ENCODE measurements at regions not wholly inside any gene's neighbourhood (a gene's known extent, or its start where the extent isn't known, plus 50 kb on each side); places are given as distances from the start of the nearest gene placed in this dataset.

DNA sequence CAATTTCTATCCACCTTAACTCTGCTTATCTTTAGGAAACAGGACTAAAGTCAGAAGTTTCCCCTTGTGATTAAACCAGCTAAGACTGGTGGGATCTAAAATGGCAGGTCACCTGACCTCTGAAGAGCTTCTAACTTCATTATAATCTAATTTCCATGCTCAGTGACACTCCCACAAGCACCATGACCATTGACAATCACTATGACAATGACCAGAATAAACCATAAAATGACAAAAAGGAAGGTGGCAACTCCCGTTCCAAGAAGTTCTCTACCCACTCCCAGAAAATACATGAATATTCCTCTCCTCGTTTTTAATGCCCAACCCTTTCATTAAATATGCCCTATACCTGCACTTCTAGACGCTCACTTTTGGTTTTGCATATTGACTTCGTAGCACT, 471.2 kb upstream of the CCDC54 start:
- ATAC-seq: no peak
- Histone ChIP-seq H2AFZ (no peak overlapping the region), H4K20me1 (replicated peaks; ENCODE audit: insufficient read depth) (no peaks in the 10 kb centered on the region), H3K36me3 (ENCODE audit: insufficient read depth) (peaks cover 6% of the 10 kb centered on the region; the same call in 1 of the 2 replicates), H3F3A (replicated peaks; ENCODE audit: low read depth) (no peaks in the 10 kb centered on the region), H3K27ac (ENCODE audit: low read depth) (no peak overlapping the region), H3K4me3 (no peak overlapping the region), H3K79me2 (replicated peaks; ENCODE audit: insufficient read depth) (peaks cover 4% of the 10 kb centered on the region; the same call in 1 of the 2 replicates), H3K9me2 (ENCODE audit: insufficient read depth) (peaks cover 14% of the 10 kb centered on the region; the same call in 1 of the 2 replicates), H3K4me2 (no peak overlapping the region), H3K27me3 (ENCODE audit: insufficient read depth) (no peaks in the 10 kb centered on the region), H3K4me1 (ENCODE audit: insufficient read depth) (no peaks in the 10 kb centered on the region)
- H3K9me3 Mint-ChIP-seq: peaks cover 33% of the 10 kb centered on the region
- no peak overlapping the region for H3K27ac Mint-ChIP-seq
- H3K4me3 Mint-ChIP-seq: no peak overlapping the region
- peaks cover 46% of the 10 kb centered on the region for H3K36me3 Mint-ChIP-seq (ENCODE audit: low read depth)
- peaks cover 5% of the 10 kb centered on the region for H3K27me3 Mint-ChIP-seq (ENCODE audit: insufficient read depth, low read depth, poor library complexity)
- no peak for TF ChIP-seq CREB1 (CRISPR knock-in tag; IDR thresholded peaks at IDR 0.05; ENCODE audit: low read depth)
- TF ChIP-seq, protein P1, sequence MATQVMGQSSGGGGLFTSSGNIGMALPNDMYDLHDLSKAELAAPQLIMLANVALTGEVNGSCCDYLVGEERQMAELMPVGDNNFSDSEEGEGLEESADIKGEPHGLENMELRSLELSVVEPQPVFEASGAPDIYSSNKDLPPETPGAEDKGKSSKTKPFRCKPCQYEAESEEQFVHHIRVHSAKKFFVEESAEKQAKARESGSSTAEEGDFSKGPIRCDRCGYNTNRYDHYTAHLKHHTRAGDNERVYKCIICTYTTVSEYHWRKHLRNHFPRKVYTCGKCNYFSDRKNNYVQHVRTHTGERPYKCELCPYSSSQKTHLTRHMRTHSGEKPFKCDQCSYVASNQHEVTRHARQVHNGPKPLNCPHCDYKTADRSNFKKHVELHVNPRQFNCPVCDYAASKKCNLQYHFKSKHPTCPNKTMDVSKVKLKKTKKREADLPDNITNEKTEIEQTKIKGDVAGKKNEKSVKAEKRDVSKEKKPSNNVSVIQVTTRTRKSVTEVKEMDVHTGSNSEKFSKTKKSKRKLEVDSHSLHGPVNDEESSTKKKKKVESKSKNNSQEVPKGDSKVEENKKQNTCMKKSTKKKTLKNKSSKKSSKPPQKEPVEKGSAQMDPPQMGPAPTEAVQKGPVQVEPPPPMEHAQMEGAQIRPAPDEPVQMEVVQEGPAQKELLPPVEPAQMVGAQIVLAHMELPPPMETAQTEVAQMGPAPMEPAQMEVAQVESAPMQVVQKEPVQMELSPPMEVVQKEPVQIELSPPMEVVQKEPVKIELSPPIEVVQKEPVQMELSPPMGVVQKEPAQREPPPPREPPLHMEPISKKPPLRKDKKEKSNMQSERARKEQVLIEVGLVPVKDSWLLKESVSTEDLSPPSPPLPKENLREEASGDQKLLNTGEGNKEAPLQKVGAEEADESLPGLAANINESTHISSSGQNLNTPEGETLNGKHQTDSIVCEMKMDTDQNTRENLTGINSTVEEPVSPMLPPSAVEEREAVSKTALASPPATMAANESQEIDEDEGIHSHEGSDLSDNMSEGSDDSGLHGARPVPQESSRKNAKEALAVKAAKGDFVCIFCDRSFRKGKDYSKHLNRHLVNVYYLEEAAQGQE (IDR thresholded peaks at IDR 0.05; ENCODE audit: unreplicated experiment): no peak
- DNase-seq (ENCODE audit: low spot score): no peak
- H3K4me1 Mint-ChIP-seq: no peaks in the 10 kb centered on the region; the same call in 2 of the 3 replicates

DNA sequence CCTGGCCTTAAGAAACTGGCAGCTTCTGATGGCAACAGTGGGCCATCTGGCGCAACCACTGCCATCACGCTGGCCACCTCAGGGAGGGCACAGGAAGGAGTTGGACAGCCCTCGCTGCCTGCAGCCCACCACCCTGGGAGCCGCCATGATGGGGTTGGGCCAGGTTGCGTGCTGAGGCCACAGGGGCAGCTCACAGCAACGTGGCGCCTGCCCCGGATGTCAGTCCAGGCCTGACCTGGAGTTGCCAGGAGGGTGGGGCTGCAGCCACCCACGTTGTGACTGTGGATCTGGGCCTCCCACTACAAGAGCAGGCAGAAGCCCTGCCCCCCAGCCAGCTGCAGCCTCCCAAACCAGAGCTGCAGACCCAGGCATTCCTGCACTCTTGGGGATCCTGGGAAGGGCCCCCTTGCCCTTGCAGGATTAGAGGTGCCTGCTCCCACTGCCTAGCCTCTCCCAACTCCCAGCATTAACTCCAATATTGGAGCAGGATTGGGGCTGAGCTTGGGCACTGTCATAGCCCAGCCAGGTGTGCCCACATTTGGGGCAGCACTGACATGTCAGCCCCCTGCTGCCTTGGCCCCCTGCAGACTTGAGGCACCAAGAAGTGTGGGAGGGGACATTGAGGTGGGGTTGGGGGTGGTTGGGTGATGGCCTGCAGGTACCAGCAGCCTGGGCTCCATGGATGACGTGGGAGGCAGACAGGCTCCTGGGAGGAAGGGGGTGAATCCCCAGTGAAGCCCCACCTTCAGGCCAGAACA, 468.9 kb upstream of the CCDC54 start:
- H3K4me2 ChIP-seq: no peak overlapping the region
- no peak overlapping the region for H2AFZ ChIP-seq
- peaks cover 8% of the 10 kb centered on the region for H3K4me1 Mint-ChIP-seq
- H3K9me3 Mint-ChIP-seq: peaks cover 33% of the 10 kb centered on the region
- no peaks in the 10 kb centered on the region for H3K27me3 ChIP-seq (ENCODE audit: insufficient read depth)
- no peak for ATAC-seq
- peaks cover 12% of the 10 kb centered on the region; the same call in 1 of the 2 replicates for H3K79me2 ChIP-seq (replicated peaks; ENCODE audit: insufficient read depth)
- H3K27ac Mint-ChIP-seq: no peak overlapping the region
- peaks cover 6% of the 10 kb centered on the region; the same call in 1 of the 2 replicates for H3K36me3 ChIP-seq (ENCODE audit: insufficient read depth)
- no peaks in the 10 kb centered on the region; the same call in 1 of the 2 replicates for H3F3A ChIP-seq (replicated peaks; ENCODE audit: low read depth)
- no peaks in the 10 kb centered on the region for H4K20me1 ChIP-seq (replicated peaks; ENCODE audit: insufficient read depth)
- no peak overlapping the region for H3K27ac ChIP-seq (ENCODE audit: low read depth)
- H3K4me3 ChIP-seq: no peak overlapping the region
- no peak overlapping the region for H3K4me3 Mint-ChIP-seq
- peaks cover 5% of the 10 kb centered on the region for H3K27me3 Mint-ChIP-seq (ENCODE audit: insufficient read depth, low read depth, poor library complexity)
- peaks cover 14% of the 10 kb centered on the region for H3K4me1 ChIP-seq (ENCODE audit: insufficient read depth)
- no peak for DNase-seq (ENCODE audit: low spot score)
- peaks cover 14% of the 10 kb centered on the region; the same call in 1 of the 2 replicates for H3K9me2 ChIP-seq (ENCODE audit: insufficient read depth)
- H3K36me3 Mint-ChIP-seq (ENCODE audit: low read depth): peaks cover 52% of the 10 kb centered on the region
- TF ChIP-seq, protein P2, sequence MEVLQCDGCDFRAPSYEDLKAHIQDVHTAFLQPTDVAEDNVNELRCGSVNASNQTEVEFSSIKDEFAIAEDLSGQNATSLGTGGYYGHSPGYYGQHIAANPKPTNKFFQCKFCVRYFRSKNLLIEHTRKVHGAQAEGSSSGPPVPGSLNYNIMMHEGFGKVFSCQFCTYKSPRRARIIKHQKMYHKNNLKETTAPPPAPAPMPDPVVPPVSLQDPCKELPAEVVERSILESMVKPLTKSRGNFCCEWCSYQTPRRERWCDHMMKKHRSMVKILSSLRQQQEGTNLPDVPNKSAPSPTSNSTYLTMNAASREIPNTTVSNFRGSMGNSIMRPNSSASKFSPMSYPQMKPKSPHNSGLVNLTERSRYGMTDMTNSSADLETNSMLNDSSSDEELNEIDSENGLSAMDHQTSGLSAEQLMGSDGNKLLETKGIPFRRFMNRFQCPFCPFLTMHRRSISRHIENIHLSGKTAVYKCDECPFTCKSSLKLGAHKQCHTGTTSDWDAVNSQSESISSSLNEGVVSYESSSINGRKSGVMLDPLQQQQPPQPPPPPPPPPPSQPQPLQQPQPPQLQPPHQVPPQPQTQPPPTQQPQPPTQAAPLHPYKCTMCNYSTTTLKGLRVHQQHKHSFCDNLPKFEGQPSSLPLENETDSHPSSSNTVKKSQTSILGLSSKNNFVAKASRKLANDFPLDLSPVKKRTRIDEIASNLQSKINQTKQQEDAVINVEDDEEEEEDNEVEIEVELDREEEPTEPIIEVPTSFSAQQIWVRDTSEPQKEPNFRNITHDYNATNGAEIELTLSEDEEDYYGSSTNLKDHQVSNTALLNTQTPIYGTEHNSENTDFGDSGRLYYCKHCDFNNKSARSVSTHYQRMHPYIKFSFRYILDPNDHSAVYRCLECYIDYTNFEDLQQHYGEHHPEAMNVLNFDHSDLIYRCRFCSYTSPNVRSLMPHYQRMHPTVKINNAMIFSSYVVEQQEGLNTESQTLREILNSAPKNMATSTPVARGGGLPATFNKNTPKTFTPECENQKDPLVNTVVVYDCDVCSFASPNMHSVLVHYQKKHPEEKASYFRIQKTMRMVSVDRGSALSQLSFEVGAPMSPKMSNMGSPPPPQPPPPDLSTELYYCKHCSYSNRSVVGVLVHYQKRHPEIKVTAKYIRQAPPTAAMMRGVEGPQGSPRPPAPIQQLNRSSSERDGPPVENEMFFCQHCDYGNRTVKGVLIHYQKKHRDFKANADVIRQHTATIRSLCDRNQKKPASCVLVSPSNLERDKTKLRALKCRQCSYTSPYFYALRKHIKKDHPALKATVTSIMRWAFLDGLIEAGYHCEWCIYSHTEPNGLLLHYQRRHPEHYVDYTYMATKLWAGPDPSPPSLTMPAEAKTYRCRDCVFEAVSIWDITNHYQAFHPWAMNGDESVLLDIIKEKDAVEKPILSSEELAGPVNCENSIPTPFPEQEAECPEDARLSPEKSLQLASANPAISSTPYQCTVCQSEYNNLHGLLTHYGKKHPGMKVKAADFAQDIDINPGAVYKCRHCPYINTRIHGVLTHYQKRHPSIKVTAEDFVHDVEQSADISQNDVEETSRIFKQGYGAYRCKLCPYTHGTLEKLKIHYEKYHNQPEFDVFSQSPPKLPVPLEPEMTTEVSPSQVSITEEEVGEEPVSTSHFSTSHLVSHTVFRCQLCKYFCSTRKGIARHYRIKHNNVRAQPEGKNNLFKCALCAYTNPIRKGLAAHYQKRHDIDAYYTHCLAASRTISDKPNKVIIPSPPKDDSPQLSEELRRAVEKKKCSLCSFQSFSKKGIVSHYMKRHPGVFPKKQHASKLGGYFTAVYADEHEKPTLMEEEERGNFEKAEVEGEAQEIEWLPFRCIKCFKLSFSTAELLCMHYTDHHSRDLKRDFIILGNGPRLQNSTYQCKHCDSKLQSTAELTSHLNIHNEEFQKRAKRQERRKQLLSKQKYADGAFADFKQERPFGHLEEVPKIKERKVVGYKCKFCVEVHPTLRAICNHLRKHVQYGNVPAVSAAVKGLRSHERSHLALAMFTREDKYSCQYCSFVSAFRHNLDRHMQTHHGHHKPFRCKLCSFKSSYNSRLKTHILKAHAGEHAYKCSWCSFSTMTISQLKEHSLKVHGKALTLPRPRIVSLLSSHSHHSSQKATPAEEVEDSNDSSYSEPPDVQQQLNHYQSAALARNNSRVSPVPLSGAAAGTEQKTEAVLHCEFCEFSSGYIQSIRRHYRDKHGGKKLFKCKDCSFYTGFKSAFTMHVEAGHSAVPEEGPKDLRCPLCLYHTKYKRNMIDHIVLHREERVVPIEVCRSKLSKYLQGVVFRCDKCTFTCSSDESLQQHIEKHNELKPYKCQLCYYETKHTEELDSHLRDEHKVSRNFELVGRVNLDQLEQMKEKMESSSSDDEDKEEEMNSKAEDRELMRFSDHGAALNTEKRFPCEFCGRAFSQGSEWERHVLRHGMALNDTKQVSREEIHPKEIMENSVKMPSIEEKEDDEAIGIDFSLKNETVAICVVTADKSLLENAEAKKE (CRISPR knock-in tag; IDR thresholded peaks at IDR 0.05): no peak
- TF ChIP-seq EZH2 (IDR thresholded peaks at IDR 0.05; ENCODE audit: low read depth, unreplicated experiment): no peak
- TF ChIP-seq, protein P3, sequence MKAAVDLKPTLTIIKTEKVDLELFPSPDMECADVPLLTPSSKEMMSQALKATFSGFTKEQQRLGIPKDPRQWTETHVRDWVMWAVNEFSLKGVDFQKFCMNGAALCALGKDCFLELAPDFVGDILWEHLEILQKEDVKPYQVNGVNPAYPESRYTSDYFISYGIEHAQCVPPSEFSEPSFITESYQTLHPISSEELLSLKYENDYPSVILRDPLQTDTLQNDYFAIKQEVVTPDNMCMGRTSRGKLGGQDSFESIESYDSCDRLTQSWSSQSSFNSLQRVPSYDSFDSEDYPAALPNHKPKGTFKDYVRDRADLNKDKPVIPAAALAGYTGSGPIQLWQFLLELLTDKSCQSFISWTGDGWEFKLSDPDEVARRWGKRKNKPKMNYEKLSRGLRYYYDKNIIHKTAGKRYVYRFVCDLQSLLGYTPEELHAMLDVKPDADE (IDR thresholded peaks at IDR 0.05): no peak
- no peak for TF ChIP-seq POLR2AphosphoS5 (IDR thresholded peaks at IDR 0.05; ENCODE audit: low read depth)
- TF ChIP-seq ZNF331 (CRISPR knock-in tag; IDR thresholded peaks at IDR 0.05; ENCODE audit: low read depth): no peak

Measured in GM23338 (cell line).